GM12872 (cell line): ENCODE measurements at regions not wholly inside any gene's neighbourhood (a gene's known extent, or its start where the extent isn't known, plus 50 kb on each side); places are given as distances from the start of the nearest gene placed in this dataset.
A peak's percentile ranks its signal among the peaks of the same experiment; 100 is the strongest.

Source experiments
- CTCF ChIP-seq: IDR thresholded peaks from 3 replicates; pipeline ENCODE4 v1.5.1; 2011; ENCODE audit warnings: low read depth, mild to moderate bottlenecking, low read length, moderate library complexity; ENCODE audit not compliant: insufficient read depth

DNA sequence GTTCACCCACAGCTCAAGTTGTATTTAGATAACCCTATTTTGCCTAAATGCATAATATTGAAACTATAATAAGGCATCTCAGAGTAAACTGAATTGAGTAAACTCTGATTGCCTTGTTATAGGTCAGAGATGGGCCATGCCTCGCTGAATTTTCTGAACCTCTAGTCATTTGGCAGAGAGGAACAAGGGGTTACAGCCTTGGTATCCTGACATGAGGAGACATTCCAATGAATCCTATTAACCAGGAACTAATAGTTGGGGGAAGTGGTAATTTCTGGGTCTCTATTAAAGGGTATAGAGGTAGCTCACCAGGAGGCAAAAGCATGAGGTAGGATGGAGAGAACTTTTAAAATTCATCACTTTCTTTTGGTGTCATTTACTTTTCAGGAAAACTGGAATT lies 227.4 kb upstream of the CHST9 start:
- TF ChIP-seq CTCF = no peak

DNA sequence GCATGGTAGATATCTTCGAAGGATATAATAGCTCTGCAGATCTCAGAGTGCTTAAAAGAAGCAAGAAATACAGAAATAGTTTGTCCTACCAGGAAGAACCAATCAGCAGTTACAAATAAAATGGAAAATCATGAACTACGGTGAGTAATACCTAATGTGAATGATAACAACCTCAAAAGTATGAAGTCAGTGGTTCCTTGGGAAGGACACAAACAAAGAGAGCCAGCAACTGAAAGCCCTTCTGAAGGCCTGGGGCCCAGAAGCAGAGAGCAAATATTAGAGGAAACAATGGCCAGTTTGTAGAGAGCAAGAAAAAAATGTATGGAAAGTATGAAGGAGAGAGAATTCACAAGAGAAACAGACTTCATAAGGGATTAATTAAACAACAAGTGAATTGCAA lies 226.8 kb upstream of the CHST9 start:
- TF ChIP-seq CTCF = no peak

GRCh38 chr18:27411013-27411412 lies 225.9 kb upstream of the CHST9 start:
- no peak for TF ChIP-seq CTCF

DNA sequence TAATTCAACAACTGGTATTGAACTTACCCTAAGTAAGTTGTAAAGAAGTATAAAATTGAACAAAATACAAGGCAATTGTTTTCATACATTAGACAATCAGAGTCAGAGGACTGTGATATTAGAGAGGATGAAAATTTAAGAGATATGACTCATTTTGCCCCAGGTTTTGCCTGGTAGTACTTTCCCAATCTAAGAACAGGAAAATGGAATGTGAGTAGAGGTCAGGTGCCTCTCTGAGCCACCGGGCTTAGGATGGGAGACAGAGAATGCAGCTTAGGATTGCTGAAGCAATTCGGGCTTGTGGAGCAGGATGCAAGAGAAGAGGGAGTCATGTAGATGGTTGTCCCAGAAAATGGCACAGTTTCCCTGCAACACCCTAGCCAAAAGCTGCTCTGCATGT lies 219.7 kb upstream of the CHST9 start:
- TF ChIP-seq CTCF = no peak

- TF ChIP-seq CTCF = peak; percentile 26; the same call in 1 of the 3 replicates
Measured at GRCh38 chr18:27400001-27400400, 214.9 kb upstream of the CHST9 start.

GRCh38 chr18:27395752-27396151 lies 210.6 kb upstream of the CHST9 start:
- TF ChIP-seq CTCF = no peak

- TF ChIP-seq CTCF = no peak
Measured at GRCh38 chr18:27394687-27395086, 209.6 kb upstream of the CHST9 start.
